ENCODE measurements at regions not wholly inside any gene's neighbourhood (a gene's known extent, or its start where the extent isn't known, plus 50 kb on each side); places are given as distances from the start of the nearest gene placed in this dataset.

GRCh38 chr1:106134561-106134960 lies 921.9 kb upstream of the PRMT6 start (continued):
- TF ChIP-seq ZSCAN29 (CRISPR knock-in tag; conservative IDR thresholded peaks at IDR 0.05): no peak
- no peak for TF ChIP-seq ZNF281 (CRISPR knock-in tag; IDR thresholded peaks at IDR 0.05; ENCODE audit: borderline replicate concordance)

DNA sequence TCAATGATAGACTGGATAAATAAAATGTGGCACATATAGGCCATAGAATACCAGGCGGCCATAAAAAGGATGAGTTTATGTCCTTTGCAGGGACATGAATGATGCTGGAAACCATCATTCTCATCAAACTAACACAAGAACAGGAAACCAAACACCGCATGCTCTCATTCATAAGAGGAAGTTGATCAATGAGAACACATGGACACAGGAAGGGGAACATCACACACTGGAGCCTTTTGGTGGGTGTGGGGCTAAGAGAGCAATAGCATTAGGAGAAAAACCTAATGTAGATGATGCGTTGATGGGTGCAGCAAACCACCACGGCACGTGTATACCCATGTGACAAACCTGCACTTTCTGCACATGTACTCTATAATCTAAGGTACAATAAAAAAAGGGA lies 883.4 kb upstream of the PRMT6 start:
- Histone ChIP-seq H3K79me2 (ENCODE audit: insufficient read depth, low read length) (no peaks in the 10 kb centered on the region), H3K27me3 (ENCODE audit: control insufficient read depth in 1 of 2, insufficient read depth in 2 of 2, low read length in 2 of 2) (no peaks in the 10 kb centered on the region), H3K4me2 (ENCODE audit: low read depth, low read length) (no peak overlapping the region), H3K36me3 (replicated peaks in 1 of 2; ENCODE audit: control insufficient read depth in 1 of 2, insufficient read depth in 2 of 2, low read length in 2 of 2) (no peaks in the 10 kb centered on the region), H3K4me3 (replicated peaks in 1 of 3; ENCODE audit: insufficient read depth in 1 of 3, low read depth in 2 of 3, low read length in 3 of 3) (no peak overlapping the region), H4K20me1 (ENCODE audit: insufficient read depth, low read length) (no peaks in the 10 kb centered on the region), H3K27ac (ENCODE audit: extremely low read length, insufficient read depth, low read length) (no peak overlapping the region), H3K9ac (ENCODE audit: insufficient read depth, low read depth, low read length) (no peak overlapping the region), H2AFZ (ENCODE audit: low read length) (no peak overlapping the region), H3K4me1 (ENCODE audit: insufficient read depth, low read length) (no peaks in the 10 kb centered on the region), H3K9me3 (ENCODE audit: low read length) (peaks cover 60% of the 10 kb centered on the region)
- ChIA-PET CTCF (ENCODE audit: low intra/inter-chr PET ratio, low total read pairs) (no interaction called here), POLR2A (no interaction called here)
- DNase-seq (ENCODE audit: low spot score) (no peak), FAIRE-seq (no peak), ATAC-seq (no peak)
- TF ChIP-seq GFI1 (CRISPR knock-in tag; IDR thresholded peaks at IDR 0.05; ENCODE audit: borderline replicate concordance) (no peak), ZBTB7B (CRISPR knock-in tag; IDR thresholded peaks at IDR 0.05) (no peak), XRCC5 (optimal IDR thresholded peaks at IDR 0.05; ENCODE audit: low read length) (no peak), TRIM24 (CRISPR knock-in tag; IDR thresholded peaks at IDR 0.05) (no peak), MNT (IDR thresholded peaks at IDR 0.05) (peak; percentile 59)
- TF ChIP-seq, protein P1, sequence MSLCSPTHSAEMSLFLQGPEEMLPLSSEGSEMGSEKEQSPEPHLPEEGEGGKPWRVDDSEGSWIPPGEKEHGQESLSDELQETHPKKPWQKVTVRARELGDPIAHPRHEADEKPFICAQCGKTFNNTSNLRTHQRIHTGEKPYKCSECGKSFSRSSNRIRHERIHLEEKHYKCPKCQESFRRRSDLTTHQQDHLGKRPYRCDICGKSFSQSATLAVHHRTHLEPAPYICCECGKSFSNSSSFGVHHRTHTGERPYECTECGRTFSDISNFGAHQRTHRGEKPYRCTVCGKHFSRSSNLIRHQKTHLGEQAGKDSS (CRISPR knock-in tag; IDR thresholded peaks at IDR 0.05; ENCODE audit: borderline replicate concordance, low read depth): no peak
- 31% methylated on average over 5 of the region's 5 CpGs for WGBS (ENCODE audit: low lambda C conversion rate)
- intact Hi-C loops (cut with micrococcal nuclease; ENCODE audit: unreplicated experiment): no loop called here
- in situ Hi-C loops (cut with HindIII; ENCODE audit: extremely low pct_ligation_motif_present, low pct_unique_long_range_greater_than_20kb): no loop called here
- BruUV-seq (replicated peaks): no TSS peak
